ENCODE measurements at regions not wholly inside any gene's neighbourhood (a gene's known extent, or its start where the extent isn't known, plus 50 kb on each side); places are given as distances from the start of the nearest gene placed in this dataset.

DNA sequence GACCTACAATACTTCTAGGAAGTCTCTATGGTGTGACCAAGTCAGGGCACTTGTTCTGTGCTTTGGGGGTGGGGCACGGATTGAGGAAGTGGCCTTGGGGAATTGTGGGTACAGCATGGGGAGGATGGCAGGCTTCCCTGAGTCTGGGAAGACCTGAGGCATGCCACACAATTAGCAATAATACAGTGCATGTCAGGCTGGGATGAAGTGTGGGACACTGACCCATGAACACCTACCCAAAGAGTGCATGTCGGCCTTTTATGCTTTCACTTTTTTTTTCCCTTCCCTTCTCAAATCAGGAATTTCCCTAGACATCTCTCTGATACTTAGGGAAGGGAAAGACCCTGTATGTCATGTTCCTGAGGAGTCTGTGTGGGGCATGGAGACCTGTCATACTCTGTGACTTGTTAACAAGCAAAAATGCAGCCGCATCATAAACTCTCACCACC is 146.4 kb downstream of the PALM2AKAP2 start:
- ChIA-PET CTCF (interaction anchor here (0.7 kb wide), 1 partner anchor 23 kb away, joined by 3 read pairs; no protein-coding TSS in a partner anchor), POLR2A (no interaction called here)
- Mint-ChIP-seq H3K4me1 (peaks cover 7% of the 10 kb centered on the region), H3K36me3 (ENCODE audit: low read depth) (no peaks in the 10 kb centered on the region), H3K4me3 (no peak overlapping the region), H3K27me3 (peaks cover 3% of the 10 kb centered on the region), H3K27ac (no peak overlapping the region), H3K9me3 (ENCODE audit: low read depth) (no peaks in the 10 kb centered on the region)
- intact Hi-C loops (cut with DNase I, micrococcal nuclease) = no loop called here
- DNase-seq = no peak
- ATAC-seq = no peak

DNA sequence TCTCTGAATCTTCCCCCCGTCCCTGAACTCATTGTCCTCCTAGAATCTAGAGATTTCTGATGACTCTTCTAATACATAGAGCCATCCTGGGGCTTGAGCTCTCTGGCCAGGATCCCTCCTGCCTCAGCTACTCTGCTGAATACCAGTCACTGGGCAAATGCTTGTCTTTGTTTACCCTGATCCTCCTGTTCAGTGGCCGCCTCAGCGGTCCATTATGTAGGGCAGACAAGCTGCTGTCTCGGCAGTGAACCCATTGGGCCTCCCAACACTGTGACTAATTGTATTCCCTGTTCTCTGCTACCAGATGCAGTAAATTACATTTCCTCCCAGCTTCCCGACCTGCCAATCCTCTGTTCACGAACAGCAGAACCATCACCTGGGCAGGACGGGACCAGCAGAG is 151.6 kb downstream of the PALM2AKAP2 start:
- no peak for ATAC-seq
- Mint-ChIP-seq H3K27ac (no peak overlapping the region), H3K4me3 (no peak overlapping the region), H3K36me3 (ENCODE audit: low read depth) (no peaks in the 10 kb centered on the region), H3K4me1 (peaks cover 29% of the 10 kb centered on the region), H3K27me3 (peaks cover 3% of the 10 kb centered on the region), H3K9me3 (ENCODE audit: low read depth) (no peaks in the 10 kb centered on the region)
- POLR2A ChIA-PET = no interaction called here
- intact Hi-C loops (cut with DNase I, micrococcal nuclease) = no loop called here
- CTCF ChIA-PET = interaction anchor here (0.7 to 1.7 kb wide), 3 partner anchors 10 to 121 kb away, joined by 3 to 8 read pairs (median 3); no protein-coding TSS in a partner anchor
- DNase-seq = no peak

DNA sequence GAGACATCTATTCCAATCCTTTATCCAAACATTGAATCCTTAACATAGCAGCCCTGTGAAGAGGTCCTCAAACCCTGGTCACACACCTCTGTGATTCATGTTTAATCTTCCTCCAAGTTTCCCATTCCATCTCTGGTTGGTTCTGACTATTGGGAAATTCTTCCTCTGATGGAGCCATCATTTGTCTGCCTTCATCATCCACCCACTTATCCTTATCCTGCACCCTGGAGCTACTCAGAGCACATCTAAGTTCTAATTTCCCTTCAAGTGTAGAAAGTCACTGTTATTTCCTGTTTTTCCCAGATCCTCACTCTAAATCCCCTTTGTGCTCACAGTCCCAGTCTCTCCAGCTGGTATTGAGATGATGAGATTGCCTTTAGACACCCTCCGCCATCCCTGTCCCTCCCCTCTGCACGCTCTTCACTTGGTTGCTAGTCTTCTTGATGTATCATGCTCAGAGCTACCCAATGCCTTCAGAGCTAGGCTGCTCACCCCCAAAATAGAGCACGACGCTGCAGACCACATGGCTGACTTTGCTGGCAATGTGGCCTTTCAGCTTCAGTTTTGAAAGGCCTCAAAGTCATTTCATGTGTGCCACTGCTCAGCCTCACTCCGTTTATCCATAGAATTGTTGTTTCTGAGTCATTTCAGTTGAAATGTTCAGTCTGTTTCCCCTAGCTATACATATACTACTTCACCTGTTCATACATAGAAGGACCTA is 154.3 kb downstream of the PALM2AKAP2 start:
- Mint-ChIP-seq H3K4me3 (no peak overlapping the region), H3K9me3 (ENCODE audit: low read depth) (no peaks in the 10 kb centered on the region), H3K4me1 (peaks cover 45% of the 10 kb centered on the region), H3K27me3 (peaks cover 3% of the 10 kb centered on the region), H3K36me3 (ENCODE audit: low read depth) (no peaks in the 10 kb centered on the region), H3K27ac (peak overlapping the region; percentile 80)
- peak; percentile 72 for DNase-seq
- intact Hi-C loops (cut with DNase I, micrococcal nuclease) = loop anchor here (1.0 to 2.0 kb wide), 7 partner anchors 16 to 214 kb away; no protein-coding TSS in a partner anchor
- CTCF ChIA-PET = interaction anchor here (0.6 to 3.0 kb wide), 11 partner anchors 11 to 218 kb away, joined by 3 to 13 read pairs (median 5); no protein-coding TSS in a partner anchor
- POLR2A ChIA-PET = interaction anchor here (0.7 to 2.0 kb wide), 11 partner anchors 16 to 322 kb away, joined by 3 to 8 read pairs (median 3); partner anchors contain the start of gene TXN
- peak; percentile 74 for ATAC-seq

DNA sequence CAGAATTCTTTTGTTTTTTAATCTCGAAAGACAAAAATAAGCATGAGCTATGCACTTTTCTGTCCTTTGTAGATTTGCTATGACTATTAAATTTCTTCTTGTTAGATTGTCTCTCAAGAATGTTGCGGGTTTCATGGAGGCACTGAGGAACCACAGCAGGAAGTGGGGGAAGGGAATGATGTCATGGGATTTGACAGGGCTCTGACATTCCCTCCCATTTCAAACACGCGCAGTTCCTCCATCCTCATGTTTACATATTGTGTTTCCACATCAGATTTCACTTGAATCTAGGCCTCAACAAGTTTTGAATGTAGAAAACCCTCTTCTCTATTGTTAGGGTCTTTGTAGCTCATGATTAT is 154.8 kb downstream of the PALM2AKAP2 start:
- peak; percentile 30 for DNase-seq
- intact Hi-C loops (cut with DNase I, micrococcal nuclease) = loop anchor here (1.0 to 2.0 kb wide), 8 partner anchors 17 to 213 kb away; no protein-coding TSS in a partner anchor
- peak overlapping the region; percentile 80 for H3K27ac Mint-ChIP-seq
- H3K4me1 Mint-ChIP-seq = peaks cover 45% of the 10 kb centered on the region
- no peak for ATAC-seq
- H3K27me3 Mint-ChIP-seq = peaks cover 3% of the 10 kb centered on the region
- H3K4me3 Mint-ChIP-seq = no peak overlapping the region
- ChIA-PET POLR2A (interaction anchor here (0.7 to 2.0 kb wide), 10 partner anchors 16 to 322 kb away, joined by 3 to 8 read pairs (median 4); partner anchors contain the start of gene TXN), CTCF (interaction anchor here (0.6 to 3.0 kb wide), 10 partner anchors 11 to 213 kb away, joined by 3 to 13 read pairs (median 6); no protein-coding TSS in a partner anchor)
- no peaks in the 10 kb centered on the region for H3K36me3 Mint-ChIP-seq (ENCODE audit: low read depth)
- no peaks in the 10 kb centered on the region for H3K9me3 Mint-ChIP-seq (ENCODE audit: low read depth)

DNA sequence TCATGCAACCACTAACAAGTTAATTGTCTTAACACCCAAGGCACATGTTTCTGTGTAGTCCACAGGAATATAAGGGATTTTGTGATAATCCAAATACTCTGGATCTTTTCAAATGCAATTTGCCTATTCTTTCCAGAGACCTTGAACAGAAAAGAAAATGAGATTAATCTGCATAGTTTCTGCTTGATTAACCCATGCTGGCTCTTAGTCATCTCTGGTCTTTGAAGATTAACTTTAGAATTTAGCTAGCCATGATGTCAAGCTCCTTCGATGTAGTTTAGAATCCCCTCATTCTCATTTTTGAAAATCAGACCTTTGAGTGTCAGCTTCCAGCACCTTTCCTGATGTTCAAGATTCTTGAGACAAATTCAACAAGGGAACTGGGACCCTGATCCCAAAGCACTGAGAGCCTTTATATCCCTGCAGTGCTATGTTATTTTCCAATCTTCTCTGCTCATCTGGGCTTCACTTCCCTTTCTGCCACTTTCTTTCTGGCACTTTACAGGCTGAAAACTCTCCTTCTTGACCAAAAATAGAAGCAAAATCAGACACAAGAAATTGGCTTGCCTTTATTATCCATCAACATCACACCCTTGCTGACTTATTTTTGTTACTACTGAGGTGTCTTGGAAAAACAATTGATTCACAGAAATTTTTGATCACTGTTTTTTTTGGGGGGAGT is 155.5 kb downstream of the PALM2AKAP2 start:
- POLR2A ChIA-PET = interaction anchor here (1.3 to 2.0 kb wide), 3 partner anchors 32 to 114 kb away, joined by 4 to 7 read pairs (median 7); no protein-coding TSS in a partner anchor
- Mint-ChIP-seq H3K9me3 (ENCODE audit: low read depth) (no peaks in the 10 kb centered on the region), H3K4me1 (peaks cover 45% of the 10 kb centered on the region), H3K36me3 (ENCODE audit: low read depth) (no peaks in the 10 kb centered on the region), H3K27ac (peak overlapping the region; percentile 80), H3K27me3 (peaks cover 1% of the 10 kb centered on the region), H3K4me3 (no peak overlapping the region)
- DNase-seq (no peak), ATAC-seq (peak; percentile 25)
- CTCF ChIA-PET = interaction anchor here (1.4 to 3.0 kb wide), 6 partner anchors 13 to 212 kb away, joined by 4 to 13 read pairs (median 6); no protein-coding TSS in a partner anchor
- intact Hi-C loops (cut with DNase I, micrococcal nuclease) = loop anchor here (1.0 to 2.0 kb wide), 4 partner anchors 39 to 113 kb away; no protein-coding TSS in a partner anchor

DNA sequence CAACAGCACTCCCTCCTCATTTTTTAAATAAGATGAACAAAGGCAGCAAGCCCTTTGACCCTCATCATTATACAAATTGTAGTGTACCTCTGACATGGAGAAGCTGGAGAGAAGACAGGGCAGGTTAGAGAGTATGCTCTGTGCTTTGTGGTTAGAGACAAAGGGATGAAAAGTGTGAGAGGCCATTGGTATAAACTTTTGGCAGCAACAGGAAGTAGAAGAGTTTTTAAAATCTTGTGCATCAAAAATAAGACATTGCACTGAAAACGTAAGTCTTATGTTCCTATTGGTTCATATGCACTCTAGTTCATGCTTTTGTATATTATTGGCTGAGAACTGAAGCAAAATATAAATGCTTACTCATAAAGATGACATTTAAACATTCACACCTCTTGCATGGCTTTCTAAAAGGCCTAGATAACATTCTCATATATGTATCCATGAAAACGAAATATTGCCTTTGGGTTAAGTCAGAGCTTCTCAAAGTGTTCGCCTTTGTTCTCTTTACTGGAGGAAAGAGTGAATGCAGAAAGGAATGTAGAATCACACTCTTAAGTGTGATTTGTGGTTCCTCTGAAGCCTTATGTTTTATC is 158.0 kb downstream of the PALM2AKAP2 start:
- no peaks in the 10 kb centered on the region for H3K36me3 Mint-ChIP-seq (ENCODE audit: low read depth)
- no peaks in the 10 kb centered on the region for H3K9me3 Mint-ChIP-seq (ENCODE audit: low read depth)
- peak overlapping the region; percentile 86 for H3K27ac Mint-ChIP-seq
- ChIA-PET CTCF (interaction anchor here (1.0 to 1.5 kb wide), 3 partner anchors 14 to 35 kb away, joined by 3 to 4 read pairs (median 3); no protein-coding TSS in a partner anchor), POLR2A (interaction anchor here (1.0 to 1.1 kb wide), 2 partner anchors 13 to 19 kb away, joined by 3 to 4 read pairs; no protein-coding TSS in a partner anchor)
- H3K27me3 Mint-ChIP-seq = peaks cover 3% of the 10 kb centered on the region
- intact Hi-C loops (cut with DNase I, micrococcal nuclease) = no loop called here
- no peak overlapping the region for H3K4me3 Mint-ChIP-seq
- ATAC-seq (peak; percentile 69), DNase-seq (no peak)
- H3K4me1 Mint-ChIP-seq = peaks cover 45% of the 10 kb centered on the region

DNA sequence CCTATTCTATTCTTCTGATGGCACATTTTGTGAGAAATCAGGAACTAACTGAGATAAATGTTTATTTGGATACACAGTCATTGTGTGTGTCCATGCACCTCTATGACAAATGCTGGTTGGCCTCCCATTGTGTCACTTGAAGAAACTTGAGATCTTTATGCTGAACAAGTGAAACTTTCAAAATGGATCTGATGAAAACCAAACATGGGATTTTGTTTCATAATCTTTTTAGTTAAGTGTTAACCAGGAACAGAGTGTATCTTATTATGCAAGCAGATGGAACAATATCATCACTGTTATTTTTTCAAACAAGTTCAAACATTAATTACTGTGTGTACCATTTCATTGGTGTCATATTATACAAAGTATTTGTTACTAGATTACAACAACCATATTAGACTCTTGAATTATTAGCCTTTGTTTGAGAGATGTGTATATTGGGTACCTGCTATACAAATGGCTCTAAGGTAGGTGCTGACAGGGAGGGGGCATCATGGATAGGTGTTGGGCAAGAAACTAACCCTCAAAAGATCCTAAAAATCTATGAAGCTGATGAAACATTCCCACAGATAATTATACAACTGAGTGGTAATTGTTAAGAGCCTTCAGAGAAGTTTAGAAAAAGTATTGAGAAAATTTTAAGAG is 159.8 kb downstream of the PALM2AKAP2 start:
- intact Hi-C loops (cut with DNase I, micrococcal nuclease) = no loop called here
- no peaks in the 10 kb centered on the region for H3K9me3 Mint-ChIP-seq (ENCODE audit: low read depth)
- no peak overlapping the region for H3K4me3 Mint-ChIP-seq
- no peak overlapping the region for H3K27ac Mint-ChIP-seq
- H3K36me3 Mint-ChIP-seq (ENCODE audit: low read depth) = no peaks in the 10 kb centered on the region
- POLR2A ChIA-PET = interaction anchor here (0.6 kb wide), 1 partner anchor 11 kb away, joined by 4 read pairs; no protein-coding TSS in a partner anchor
- peaks cover 3% of the 10 kb centered on the region for H3K27me3 Mint-ChIP-seq
- peaks cover 35% of the 10 kb centered on the region for H3K4me1 Mint-ChIP-seq
- ATAC-seq = no peak
- DNase-seq = no peak
- CTCF ChIA-PET = no interaction called here

DNA sequence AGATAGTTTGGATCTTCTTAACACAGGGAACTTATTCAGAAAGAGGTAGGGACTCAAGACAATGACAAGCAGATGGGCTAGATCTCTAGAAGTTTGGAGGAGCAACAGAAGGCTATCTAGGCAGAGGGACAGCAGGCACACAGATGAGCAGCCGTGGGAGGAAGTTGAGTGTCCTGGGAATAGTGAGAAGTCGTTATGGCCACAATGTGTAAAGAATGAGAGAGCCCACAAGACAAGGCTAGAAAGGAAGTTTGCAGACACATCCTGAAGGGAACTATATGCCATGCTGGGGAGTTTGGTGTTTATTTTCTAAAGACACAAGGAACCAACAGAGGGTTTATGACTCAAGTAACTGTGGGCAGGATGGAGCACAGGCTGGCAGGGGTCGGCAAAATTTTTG is 160.6 kb downstream of the PALM2AKAP2 start:
- intact Hi-C loops (cut with DNase I, micrococcal nuclease) = no loop called here
- no peak for DNase-seq
- ChIA-PET CTCF (no interaction called here), POLR2A (interaction anchor here (0.6 kb wide), 1 partner anchor 12 kb away, joined by 4 read pairs; no protein-coding TSS in a partner anchor)
- ATAC-seq = no peak
- Mint-ChIP-seq H3K27me3 (peaks cover 3% of the 10 kb centered on the region), H3K4me1 (peaks cover 28% of the 10 kb centered on the region), H3K4me3 (no peak overlapping the region), H3K9me3 (ENCODE audit: low read depth) (no peaks in the 10 kb centered on the region), H3K27ac (no peak overlapping the region), H3K36me3 (ENCODE audit: low read depth) (no peaks in the 10 kb centered on the region)

DNA sequence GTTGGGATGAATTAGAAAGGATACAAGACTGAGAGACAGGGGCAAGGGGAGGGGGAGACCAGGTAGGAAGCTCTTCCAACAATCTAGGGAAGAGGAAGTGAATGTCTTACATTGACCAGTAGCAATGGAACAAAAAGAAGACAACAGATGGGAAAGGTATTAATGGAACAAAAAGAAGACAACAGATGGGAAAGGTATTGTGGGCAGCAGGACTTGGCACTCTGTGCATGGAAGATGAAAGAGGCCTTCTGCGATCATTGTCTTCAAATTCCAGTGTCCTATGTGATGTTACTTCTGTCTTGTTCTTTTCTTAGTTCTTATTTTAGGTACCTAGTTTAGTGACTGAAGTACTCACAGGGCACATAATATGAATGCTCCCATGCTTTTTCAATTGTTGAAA is 161.8 kb downstream of the PALM2AKAP2 start:
- Mint-ChIP-seq H3K27me3 (peaks cover 3% of the 10 kb centered on the region), H3K4me1 (peaks cover 17% of the 10 kb centered on the region), H3K4me3 (no peak overlapping the region), H3K27ac (no peak overlapping the region), H3K36me3 (ENCODE audit: low read depth) (no peaks in the 10 kb centered on the region), H3K9me3 (ENCODE audit: low read depth) (no peaks in the 10 kb centered on the region)
- intact Hi-C loops (cut with DNase I, micrococcal nuclease) = no loop called here
- CTCF ChIA-PET = no interaction called here
- ATAC-seq = no peak
- POLR2A ChIA-PET = no interaction called here
- no peak for DNase-seq

DNA sequence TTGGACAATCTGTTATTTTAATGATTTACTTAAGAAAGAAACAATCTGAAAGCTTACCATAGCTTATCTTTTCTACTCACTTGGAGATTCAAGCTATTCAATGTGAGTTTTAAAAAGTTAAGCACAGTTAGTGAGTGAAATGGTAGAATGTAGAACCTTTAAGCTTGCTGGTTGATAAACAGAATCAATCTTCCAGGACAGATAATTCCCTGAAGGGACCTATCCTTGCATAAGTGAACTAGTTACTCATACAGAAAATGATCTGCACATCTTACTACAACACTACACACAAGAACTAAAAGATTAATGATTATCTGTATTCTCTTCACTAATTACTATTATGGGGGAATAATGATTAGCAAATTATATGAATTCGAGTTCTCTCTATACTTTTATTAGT is 165.6 kb downstream of the PALM2AKAP2 start:
- DNase-seq (no peak), ATAC-seq (no peak)
- Mint-ChIP-seq H3K36me3 (ENCODE audit: low read depth) (no peaks in the 10 kb centered on the region), H3K4me3 (no peak overlapping the region), H3K4me1 (peaks cover 10% of the 10 kb centered on the region), H3K27ac (no peak overlapping the region), H3K9me3 (ENCODE audit: low read depth) (no peaks in the 10 kb centered on the region), H3K27me3 (peaks cover 3% of the 10 kb centered on the region)
- ChIA-PET POLR2A (interaction anchor here (0.9 kb wide), 1 partner anchor 311 kb away, joined by 3 read pairs; the partner anchor contains the start of gene TXN), CTCF (interaction anchor here (1.0 to 1.5 kb wide), 4 partner anchors 11 to 83 kb away, joined by 3 to 6 read pairs (median 4); no protein-coding TSS in a partner anchor)
- intact Hi-C loops (cut with DNase I, micrococcal nuclease) = no loop called here

All from activated CD4-positive, alpha-beta T cell treated with anti-CD3 and anti-CD28 coated beads for 36 hours (primary cell).